ENCODE measurements at regions not wholly inside any gene's neighbourhood (a gene's known extent, or its start where the extent isn't known, plus 50 kb on each side); places are given as distances from the start of the nearest gene placed in this dataset.

- no peak for TF ChIP-seq POLR2A (IDR thresholded peaks at IDR 0.05; ENCODE audit: low read depth, low read length)
- no peak for TF ChIP-seq POLR2AphosphoS5 (IDR thresholded peaks at IDR 0.05; ENCODE audit: low read depth, low read length)
Observed at GRCh38 chr15:92833493-92834271, 66.4 kb upstream of the CHD2 start.

Data from GM12891 (cell line).